Left lung (tissue), 4 donors: ENCODE measurements at regions not wholly inside any gene's neighbourhood (a gene's known extent, or its start where the extent isn't known, plus 50 kb on each side); places are given as distances from the start of the nearest gene placed in this dataset.

ENCODE experiments used
- ATAC-seq: fragments of 200-7000 bp; cut with Tn5 transposase; one replicate; pipeline ENCODE4 v1.9.1; 2020; ENCODE audit warnings: moderate library complexity
- DNase-seq, 4 donors: peaks; one replicate each; pipeline ENCODE4 v3.0.0-alpha.2; 2013 to 2020
- H3K27ac ChIP-seq, 2 donors: fragments of 200-600 bp; sonication (generic) in 1 of 2; one replicate each; pipeline versions ENCODE4 v1.5.0 to v1.8.0; 2020 to 2021
- H3K27me3 ChIP-seq, 2 donors: fragments of 200-600 bp; sonication (generic) in 1 of 2; one replicate each; pipeline versions ENCODE4 v1.5.0 to v1.8.0; 2020 to 2021
- H3K36me3 ChIP-seq, 2 donors: fragments of 200-600 bp; sonication (generic) in 1 of 2; one replicate each; pipeline versions ENCODE4 v1.5.0 to v1.8.0; 2020 to 2021
- H3K4me1 ChIP-seq, 2 donors: fragments of 200-600 bp; one replicate each; pipeline ENCODE4 v1.8.0; 2021
- H3K4me3 ChIP-seq, 2 donors: fragments of 200-600 bp; sonication (generic) in 1 of 2; one replicate each; pipeline versions ENCODE4 v1.5.0 to v1.8.0; 2020 to 2021; ENCODE audit warnings: mild to moderate bottlenecking in 1 of 2
- H3K9me3 ChIP-seq, 2 donors: fragments of 200-600 bp; sonication (generic) in 1 of 2; one replicate each; pipeline versions ENCODE4 v1.5.0 to v1.8.0; 2020 to 2021
- CTCF ChIP-seq, 2 donors: fragments of 200-600 bp; sonication (generic) in 1 of 2; IDR thresholded peaks; one replicate each; pipeline versions ENCODE4 v1.5.0 to v1.8.0; 2021; ENCODE audit warnings: antibody characterized with exemption in 2 of 2
- intact Hi-C, 2 donors: fragments of 100-400 bp; cut with DNase I; formaldehyde crosslinking; loops; one replicate each; pipeline versions ENCODE4 v1.11.2 to v1.14.2; 2022
- donor health status: DM: no; HTN: yes; CAD: no.
- donor health status: DM: no; HTN: no; CAD: no.

DNA sequence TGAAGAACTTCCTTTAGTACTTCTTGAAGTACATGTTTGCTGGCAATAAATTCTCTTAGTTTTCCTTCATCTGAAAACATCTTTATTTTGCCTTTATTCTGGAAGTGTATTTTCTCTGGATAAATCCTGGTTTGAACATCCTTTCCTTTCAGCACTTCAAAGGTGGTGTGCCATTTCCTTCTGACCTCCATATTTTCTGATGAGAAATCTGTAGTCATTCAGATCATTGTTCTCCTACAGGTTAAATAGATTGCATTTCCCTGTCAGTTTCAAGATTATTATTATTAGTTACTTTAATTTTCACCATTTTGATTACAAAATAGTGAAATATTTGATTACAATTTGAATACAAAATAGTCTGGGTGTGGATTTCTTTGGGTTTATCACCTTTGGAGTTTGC, 134.5 kb downstream of the CDH26 start:
- H3K27me3 ChIP-seq = peaks cover 0 to 13% of the 10 kb centered on the region in 2 donors
- no peak overlapping the region for H3K4me3 ChIP-seq
- TF ChIP-seq CTCF (IDR thresholded peaks at IDR 0.05) = no peak
- intact Hi-C loops = no loop called here
- H3K27ac ChIP-seq = no peak overlapping the region
- DNase-seq = no peak
- ATAC-seq = no peak
- H3K9me3 ChIP-seq = peaks cover 0 to 14% of the 10 kb centered on the region in 2 donors
- H3K36me3 ChIP-seq = no peaks in the 10 kb centered on the region
- H3K4me1 ChIP-seq = peaks cover 0 to 15% of the 10 kb centered on the region in 2 donors

DNA sequence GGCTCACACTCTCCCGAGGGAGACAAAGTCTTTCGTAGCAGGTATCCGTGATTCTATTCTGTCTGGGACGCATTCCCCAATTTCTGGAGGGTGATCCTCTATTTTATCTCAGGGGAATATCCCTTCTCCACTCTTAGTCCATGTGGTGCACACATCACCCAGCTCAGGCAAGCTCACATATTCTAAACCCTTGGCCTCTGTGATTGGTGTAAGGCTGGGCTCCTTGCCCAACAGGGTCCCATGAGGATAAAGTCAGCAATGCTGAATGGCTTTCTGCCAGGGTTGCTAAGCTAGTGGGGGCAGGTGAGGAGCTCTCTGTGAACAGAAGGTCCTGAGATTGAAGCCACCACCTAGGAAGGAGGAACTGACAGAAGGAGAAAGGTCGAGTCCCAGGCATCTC, 137.2 kb downstream of the CDH26 start:
- no peak for TF ChIP-seq CTCF (IDR thresholded peaks at IDR 0.05)
- Histone ChIP-seq H3K36me3 (no peaks in the 10 kb centered on the region), H3K4me1 (peaks cover 0 to 17% of the 10 kb centered on the region in 2 donors), H3K4me3 (no peak overlapping the region), H3K27ac (no peak overlapping the region), H3K27me3 (no peaks in the 10 kb centered on the region), H3K9me3 (peaks cover 0 to 14% of the 10 kb centered on the region in 2 donors)
- intact Hi-C loops = no loop called here
- ATAC-seq = no peak
- DNase-seq = no peak

- Histone ChIP-seq H3K27me3 (no peaks in the 10 kb centered on the region), H3K4me3 (no peak overlapping the region), H3K36me3 (no peaks in the 10 kb centered on the region), H3K27ac (no peak overlapping the region), H3K9me3 (peaks cover 0 to 14% of the 10 kb centered on the region in 2 donors), H3K4me1 (peaks cover 0 to 25% of the 10 kb centered on the region in 2 donors)
- no peak for TF ChIP-seq CTCF (IDR thresholded peaks at IDR 0.05)
- intact Hi-C loops = no loop called here
- ATAC-seq (no peak), DNase-seq (no peak)
These were observed 137.9 kb downstream of the CDH26 start for GRCh38 chr20:60096166-60096565.

DNA sequence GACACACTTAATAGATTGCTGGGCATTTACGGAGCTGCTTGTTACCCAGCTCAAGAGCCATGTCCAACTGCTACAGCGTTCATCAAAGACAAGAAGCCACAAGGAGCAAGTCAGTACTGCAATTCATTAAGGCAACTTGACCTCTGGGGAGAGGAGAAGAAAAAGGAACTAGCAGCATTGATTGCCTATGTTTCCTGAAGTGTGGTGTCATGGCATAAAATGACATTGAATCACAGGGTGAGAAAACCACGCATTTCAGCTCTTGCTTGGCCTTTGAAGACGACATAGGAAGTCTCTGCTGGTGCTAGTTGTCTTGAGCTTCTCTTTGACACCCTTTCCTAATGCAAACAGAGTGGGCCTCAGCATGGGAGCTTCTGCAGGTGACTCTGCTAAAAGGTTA, 139.1 kb downstream of the CDH26 start:
- no peaks in the 10 kb centered on the region for H3K36me3 ChIP-seq
- ATAC-seq (no peak), DNase-seq (no peak)
- no peak for TF ChIP-seq CTCF (IDR thresholded peaks at IDR 0.05)
- peaks cover 0 to 12% of the 10 kb centered on the region in 2 donors for H3K9me3 ChIP-seq
- no peak overlapping the region for H3K4me3 ChIP-seq
- intact Hi-C loops = no loop called here
- H3K27me3 ChIP-seq = no peaks in the 10 kb centered on the region
- peak overlapping the region in 1 of 2 donors; percentile 78 for H3K27ac ChIP-seq
- H3K4me1 ChIP-seq = peaks cover 0 to 36% of the 10 kb centered on the region in 2 donors

DNA sequence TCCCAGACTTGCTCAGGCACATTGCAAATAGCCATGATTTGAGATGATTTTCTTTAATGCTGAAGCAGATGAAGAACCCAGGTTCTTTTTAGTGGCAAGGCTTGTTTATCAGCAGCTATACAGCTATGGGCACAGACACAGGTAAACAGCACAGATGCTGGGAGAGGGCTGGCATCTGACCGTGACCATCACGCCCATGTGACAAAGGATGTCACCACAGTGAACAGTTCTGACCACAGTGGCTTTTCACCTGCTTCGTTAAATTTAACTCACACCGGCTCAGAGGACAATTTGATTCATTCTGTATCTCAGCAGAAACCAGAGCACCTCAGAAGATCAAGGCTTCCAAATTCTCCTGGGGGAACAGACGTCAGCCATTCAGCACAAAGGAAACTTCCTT, 142.6 kb downstream of the CDH26 start:
- H3K4me3 ChIP-seq = no peak overlapping the region
- H3K27ac ChIP-seq = peak overlapping the region; percentile 68 to 80
- intact Hi-C loops = no loop called here

More for the DNA sequence above, 142.6 kb downstream of the CDH26 start:
- DNase-seq = no peak
- TF ChIP-seq CTCF (IDR thresholded peaks at IDR 0.05) = no peak
- H3K27me3 ChIP-seq = no peaks in the 10 kb centered on the region
- peak; percentile 4 for ATAC-seq
- no peaks in the 10 kb centered on the region for H3K9me3 ChIP-seq
- H3K4me1 ChIP-seq = peaks cover 0 to 53% of the 10 kb centered on the region in 2 donors
- H3K36me3 ChIP-seq = no peaks in the 10 kb centered on the region
